GM18858 (cell line): ENCODE measurements at regions not wholly inside any gene's neighbourhood (a gene's known extent, or its start where the extent isn't known, plus 50 kb on each side); places are given as distances from the start of the nearest gene placed in this dataset.
"Not testable (repeated sequence)": the region's sequence is repeated elsewhere in the genome, so short reads cannot be mapped to it uniquely, and the experiment has no call there.

ENCODE experiments used
- ATAC-seq: cut with Tn5 transposase; IDR thresholded peaks from one replicate; pipeline ENCODE4 v1.9.1; 2021; ENCODE audit not compliant: unreplicated experiment

GRCh38 chr6:82573254-82573972 lies 209.8 kb downstream of the TPBG start:
- no peak for ATAC-seq

GRCh38 chr6:82576284-82576683 lies 212.7 kb downstream of the TPBG start:
- no peak for ATAC-seq

GRCh38 chr6:82584194-82584695 lies 220.6 kb downstream of the TPBG start:
- no peak for ATAC-seq

GRCh38 chr6:82584856-82585255 lies 221.2 kb downstream of the TPBG start:
- no peak for ATAC-seq

GRCh38 chr6:82588020-82588419 lies 224.4 kb downstream of the TPBG start:
- ATAC-seq: no peak

GRCh38 chr6:82588859-82589412 lies 225.3 kb downstream of the TPBG start:
- ATAC-seq: no peak

GRCh38 chr6:82589509-82590206 lies 226.0 kb downstream of the TPBG start:
- ATAC-seq: peak; percentile 60

- no peak for ATAC-seq
These were observed 233.6 kb downstream of the TPBG start for GRCh38 chr6:82597201-82597600.

- no peak for ATAC-seq
These were observed 239.2 kb downstream of the TPBG start for GRCh38 chr6:82602776-82603175.

- no peak for ATAC-seq
These were observed 240.3 kb downstream of the TPBG start for GRCh38 chr6:82603871-82604270.

- ATAC-seq: no peak
These were observed 244.5 kb downstream of the TPBG start for GRCh38 chr6:82607998-82608725.

GRCh38 chr6:82608781-82609180 lies 245.2 kb downstream of the TPBG start:
- no peak for ATAC-seq

GRCh38 chr6:82611751-82612150 lies 248.1 kb downstream of the TPBG start:
- ATAC-seq: no peak

GRCh38 chr6:82612475-82613039 lies 248.9 kb downstream of the TPBG start:
- ATAC-seq: no peak

- no peak for ATAC-seq
These were observed 250.9 kb downstream of the TPBG start for GRCh38 chr6:82614518-82614917.

- ATAC-seq: no peak
These were observed 252.9 kb downstream of the TPBG start for GRCh38 chr6:82616386-82617028.

- ATAC-seq: no peak
These were observed 254.0 kb downstream of the TPBG start for GRCh38 chr6:82617648-82618047.

- no peak for ATAC-seq
These were observed 256.0 kb downstream of the TPBG start for GRCh38 chr6:82619573-82619972.

- no peak for ATAC-seq
These were observed 258.8 kb downstream of the TPBG start for GRCh38 chr6:82622461-82622860.

GRCh38 chr6:82624251-82624650 lies 260.6 kb downstream of the TPBG start:
- no peak for ATAC-seq

GRCh38 chr6:82626946-82627345 lies 263.3 kb downstream of the TPBG start:
- not testable (repeated sequence) for ATAC-seq
